ENCODE measurements at regions not wholly inside any gene's neighbourhood (a gene's known extent, or its start where the extent isn't known, plus 50 kb on each side); places are given as distances from the start of the nearest gene placed in this dataset.

DNA sequence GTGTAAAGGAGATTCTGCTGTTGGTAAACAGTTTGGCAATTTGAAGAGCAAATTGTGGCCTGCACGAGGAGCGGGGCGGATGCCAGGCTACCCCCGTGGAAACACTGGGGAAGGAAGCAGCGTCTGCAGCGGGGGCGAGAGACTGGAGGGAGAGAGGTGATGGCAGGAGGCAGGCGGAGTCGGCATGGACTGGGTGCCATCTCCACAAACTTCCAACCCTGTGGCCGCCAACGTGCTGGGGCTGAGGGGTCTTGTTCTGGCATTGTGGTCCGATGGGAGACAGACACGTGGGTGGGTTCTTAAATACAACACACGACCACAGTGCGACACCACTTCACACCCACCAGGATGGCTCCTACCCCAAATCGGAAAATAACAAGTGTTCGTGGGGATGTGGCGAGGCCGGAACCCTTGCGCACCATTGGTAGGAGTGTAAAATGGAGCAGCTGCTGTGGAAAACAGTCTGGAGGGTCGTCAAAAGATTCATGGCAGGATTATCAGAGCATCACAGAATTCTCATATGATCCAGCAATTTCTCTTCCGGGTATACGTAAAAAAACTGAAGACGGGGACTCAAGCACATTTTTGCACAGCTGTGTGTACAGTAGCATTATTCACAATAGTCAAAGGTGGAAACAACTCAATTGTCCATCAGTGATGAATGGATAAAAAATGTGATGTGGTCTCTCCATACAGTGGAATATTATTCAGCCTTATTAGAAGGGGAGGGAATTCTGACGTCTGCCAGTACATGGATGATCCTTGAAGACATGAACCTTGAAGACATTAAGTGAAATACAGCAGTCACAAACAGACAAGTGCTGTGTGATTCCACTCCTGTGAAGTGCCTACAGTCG, 82.4 kb upstream of the HPCAL1 start:
- Histone ChIP-seq H3K23me2 (ENCODE audit: insufficient read length, low read depth, low read length, poor library complexity, severe bottlenecking) (no peaks in the 10 kb centered on the region), H2BK5ac (ENCODE audit: insufficient read length, low read length) (no peak overlapping the region), H4K20me1 (ENCODE audit: control insufficient read depth, insufficient read depth, insufficient read length) (no peaks in the 10 kb centered on the region), H3K4ac (ENCODE audit: low read depth, low read length) (no peak overlapping the region), H3K79me2 (ENCODE audit: insufficient read depth, low read length) (no peaks in the 10 kb centered on the region), H2AFZ (ENCODE audit: low read length) (no peak overlapping the region), H3T11ph (ENCODE audit: low read length) (no peak overlapping the region), H3K27me3 (ENCODE audit: insufficient read depth, low read length) (no peaks in the 10 kb centered on the region), H3K79me1 (ENCODE audit: insufficient read depth, low read depth, low read length, poor library complexity, severe bottlenecking) (no peaks in the 10 kb centered on the region), H4K91ac (ENCODE audit: insufficient read length, low read depth, low read length) (no peak overlapping the region), H4K5ac (ENCODE audit: insufficient read length, low read depth, low read length) (no peak overlapping the region), H3K27ac (ENCODE audit: insufficient read length, low read depth, low read length) (no peak overlapping the region), H3K23ac (ENCODE audit: insufficient read length, low read depth, low read length) (no peak overlapping the region), H2AK5ac (ENCODE audit: insufficient read length, low read length) (no peak overlapping the region), H2BK15ac (ENCODE audit: low read depth, low read length) (no peak overlapping the region), H3K4me1 (ENCODE audit: insufficient read depth, low read length) (no peaks in the 10 kb centered on the region), H2BK12ac (ENCODE audit: insufficient read length, low read depth, low read length) (no peak overlapping the region), H4K8ac (replicated peaks; ENCODE audit: insufficient read length, low read depth, low read length) (no peak overlapping the region), H3K4me2 (ENCODE audit: insufficient read depth, insufficient read length, low read length) (no peak overlapping the region), H2BK20ac (ENCODE audit: low read depth, low read length, poor library complexity, severe bottlenecking) (no peak overlapping the region), H3K14ac (ENCODE audit: insufficient read depth, low read length) (no peak overlapping the region), H3K56ac (ENCODE audit: insufficient read length, low read depth, low read length) (peak overlapping the region; percentile 53), H3K9ac (ENCODE audit: extremely low read depth, insufficient read length, low read length) (no peak overlapping the region), H2BK120ac (ENCODE audit: low read depth, low read length, poor library complexity, severe bottlenecking) (no peak overlapping the region), H3K18ac (ENCODE audit: insufficient read length, low read depth, low read length) (no peak overlapping the region), H3K9me3 (ENCODE audit: control insufficient read depth, low read depth, low read length) (no peaks in the 10 kb centered on the region)
- DNase-seq, result no peak
- WGBS (ENCODE audit: extremely low coverage, insufficient read length, low lambda C conversion rate), result no CpG with 5 or more reads among the region's 26 CpGs
- H3K27ac Mint-ChIP-seq, result peak overlapping the region in 1 of 3 experiments; percentile 41; a peak in 1 of 7 replicates
- H3K4me1 Mint-ChIP-seq, result peaks cover 6 to 42% of the 10 kb centered on the region in 2 experiments
- H3K27me3 Mint-ChIP-seq (ENCODE audit: low read depth), result peaks cover 4% of the 10 kb centered on the region; the same call in 1 of the 2 replicates
- no peaks in the 10 kb centered on the region; a peak in 1 of 5 replicates for H3K9me3 Mint-ChIP-seq
- H3K36me3 Mint-ChIP-seq (ENCODE audit: insufficient read depth in 1 of 3, low read depth in 3 of 3), result no peaks in the 10 kb centered on the region
- H3K4me3 Mint-ChIP-seq, result no peak overlapping the region
- TF ChIP-seq CTCF (conservative IDR thresholded peaks at IDR 0.05), result no peak
